Stimulated activated CD4-positive, alpha-beta T cell treated with anti-CD3 and anti-CD28 coated beads, Interleukin-15, amount 100 ng/mL, for 1 hour (primary cell): ENCODE measurements at regions not wholly inside any gene's neighbourhood (a gene's known extent, or its start where the extent isn't known, plus 50 kb on each side); places are given as distances from the start of the nearest gene placed in this dataset.

Experiments used
- DNase-seq, 2 donors: peaks; one replicate each; pipeline ENCODE4 v3.0.0-alpha.2; 2020; ENCODE audit warnings: low read depth in 1 of 2, low spot score in 1 of 2

GRCh38 chr10:6778992-6779701 lies 199.1 kb upstream of the PRKCQ start:
- no peak for DNase-seq

DNA sequence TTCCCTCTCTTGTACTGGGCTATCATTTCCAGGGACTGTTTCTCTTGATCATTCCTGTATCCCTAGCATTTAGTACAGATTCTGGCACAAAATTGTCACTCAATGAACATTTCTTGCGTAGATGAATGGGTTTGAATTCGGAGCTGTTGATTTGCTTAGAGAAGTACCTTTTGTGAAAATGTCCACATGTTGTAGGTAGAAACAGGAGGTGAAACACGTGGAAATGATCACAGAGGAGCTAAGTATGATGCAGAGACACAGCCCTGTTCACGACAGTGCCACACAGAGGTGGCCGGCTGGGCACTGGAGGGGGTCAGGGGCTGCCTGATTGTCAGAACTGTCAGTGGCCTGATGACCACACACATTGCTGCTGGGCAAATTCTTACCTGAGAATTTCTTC lies 196.1 kb upstream of the PRKCQ start:
- DNase-seq = no peak

- no peak for DNase-seq
Measured at GRCh38 chr10:6774406-6774805, 194.3 kb upstream of the PRKCQ start.

DNA sequence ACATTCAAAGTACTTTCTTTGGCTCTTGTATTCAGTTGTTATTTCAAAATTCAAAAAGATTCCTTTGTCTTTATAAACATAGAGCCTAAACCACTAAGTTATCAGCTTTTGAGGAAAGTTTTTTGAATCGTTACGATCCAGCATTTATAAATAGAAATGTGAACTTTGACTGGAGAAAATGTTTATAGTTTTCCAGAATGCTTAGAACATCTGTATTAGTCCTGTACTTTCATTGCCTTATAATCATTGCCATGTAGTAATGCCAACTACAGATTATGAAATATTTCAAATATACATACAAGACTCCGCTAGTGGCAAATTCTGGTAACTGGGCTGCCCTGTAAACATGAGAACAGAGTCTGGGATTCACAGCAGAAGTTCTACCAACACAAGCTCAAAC lies 191.3 kb upstream of the PRKCQ start:
- no peak for DNase-seq

GRCh38 chr10:6770846-6771245 lies 190.8 kb upstream of the PRKCQ start:
- DNase-seq = no peak

DNA sequence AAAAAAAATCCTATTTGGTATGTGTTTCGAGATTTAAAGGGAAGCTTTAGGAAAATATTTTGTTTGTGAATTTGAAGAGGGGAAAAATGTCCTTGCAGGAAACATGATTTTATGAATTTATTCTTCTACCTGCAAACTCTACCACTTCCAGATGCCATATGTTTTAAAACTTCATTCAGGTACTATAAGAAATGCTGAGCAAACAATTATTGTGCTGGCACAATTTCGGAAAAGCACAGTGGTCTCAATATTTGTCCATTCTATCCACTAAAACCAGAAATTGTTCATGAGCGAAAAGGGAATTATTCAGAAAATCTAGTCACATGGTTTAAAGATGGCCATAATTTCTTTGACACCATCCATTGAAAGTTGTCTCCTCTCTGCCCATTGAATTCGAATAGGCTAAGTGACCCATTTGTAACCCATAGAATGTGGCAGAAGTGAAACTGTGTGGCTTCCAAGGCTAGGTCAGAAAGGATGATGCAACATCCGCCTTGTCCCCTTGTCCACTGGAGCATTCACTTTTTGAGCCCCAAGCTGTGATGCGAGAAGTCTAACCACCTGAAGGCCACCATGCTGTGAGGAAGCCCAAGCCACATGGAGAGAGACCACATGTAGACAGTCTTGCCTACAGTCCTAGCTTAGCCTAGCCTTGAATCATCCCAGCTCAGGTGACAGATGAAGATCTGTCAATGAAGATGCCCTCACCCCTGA lies 189.8 kb upstream of the PRKCQ start:
- no peak for DNase-seq

- no peak for DNase-seq
Measured at GRCh38 chr10:6766131-6766801, 186.2 kb upstream of the PRKCQ start.

DNA sequence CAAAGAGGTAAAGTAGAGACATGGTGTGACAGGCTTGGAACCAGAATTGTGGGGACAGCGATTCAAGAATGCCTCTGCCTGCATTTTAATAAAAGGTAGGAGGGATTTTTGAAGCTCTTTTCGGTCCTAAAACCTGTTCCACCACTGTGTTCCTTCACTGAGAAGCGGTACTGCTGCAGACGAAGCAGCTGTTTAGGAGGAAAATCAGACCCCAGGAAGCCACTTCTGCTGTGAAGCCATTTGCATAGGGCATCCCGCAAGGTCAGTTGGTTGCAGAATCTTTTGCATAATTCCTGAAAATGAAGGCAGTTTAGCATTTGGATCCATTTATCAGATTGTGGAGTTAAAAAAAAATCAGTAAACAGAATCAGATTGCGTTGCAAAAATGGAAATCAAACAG lies 183.3 kb upstream of the PRKCQ start:
- no peak for DNase-seq

GRCh38 chr10:6763001-6763400 lies 182.9 kb upstream of the PRKCQ start:
- no peak for DNase-seq

- DNase-seq = no peak
Measured at GRCh38 chr10:6759961-6760360, 179.9 kb upstream of the PRKCQ start.

DNA sequence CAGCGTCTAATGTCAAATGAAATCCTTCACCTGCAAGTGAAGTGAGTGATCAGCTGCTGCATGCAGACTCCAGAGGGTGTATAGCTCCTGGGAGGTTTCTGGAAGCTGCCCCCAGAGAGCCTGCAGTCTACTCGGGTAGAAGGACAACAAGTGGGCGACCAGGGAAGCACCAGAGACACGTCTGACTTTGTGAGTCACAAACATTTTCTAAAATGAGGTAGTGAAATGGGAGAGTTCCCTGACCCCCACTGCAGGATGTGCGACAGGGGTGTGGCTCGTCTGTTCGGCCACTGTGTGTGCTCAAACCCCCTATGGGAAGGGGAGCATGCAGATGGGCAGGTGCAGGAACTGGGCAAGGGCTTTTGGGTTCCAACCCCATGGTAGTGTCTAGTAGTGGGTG lies 177.1 kb upstream of the PRKCQ start:
- DNase-seq = no peak

DNA sequence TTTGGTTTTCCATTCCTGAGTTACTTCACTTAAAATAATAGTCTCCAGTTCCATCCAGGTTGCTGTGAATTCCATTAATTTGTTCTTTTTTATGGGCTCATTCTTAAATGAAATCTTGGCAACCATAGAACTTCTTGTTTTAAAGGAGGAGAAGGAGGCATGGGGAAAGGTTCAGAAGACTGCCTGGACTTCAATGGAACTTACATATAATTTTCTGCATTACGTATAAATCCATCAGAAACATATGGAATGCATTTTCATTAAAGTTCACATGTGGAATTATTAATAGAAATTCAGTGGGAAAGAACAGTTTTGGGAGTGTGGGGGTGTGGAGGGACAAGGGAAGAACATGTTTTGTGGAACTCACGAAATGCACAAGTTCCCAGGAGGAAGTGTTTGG lies 176.6 kb upstream of the PRKCQ start:
- DNase-seq = no peak

DNA sequence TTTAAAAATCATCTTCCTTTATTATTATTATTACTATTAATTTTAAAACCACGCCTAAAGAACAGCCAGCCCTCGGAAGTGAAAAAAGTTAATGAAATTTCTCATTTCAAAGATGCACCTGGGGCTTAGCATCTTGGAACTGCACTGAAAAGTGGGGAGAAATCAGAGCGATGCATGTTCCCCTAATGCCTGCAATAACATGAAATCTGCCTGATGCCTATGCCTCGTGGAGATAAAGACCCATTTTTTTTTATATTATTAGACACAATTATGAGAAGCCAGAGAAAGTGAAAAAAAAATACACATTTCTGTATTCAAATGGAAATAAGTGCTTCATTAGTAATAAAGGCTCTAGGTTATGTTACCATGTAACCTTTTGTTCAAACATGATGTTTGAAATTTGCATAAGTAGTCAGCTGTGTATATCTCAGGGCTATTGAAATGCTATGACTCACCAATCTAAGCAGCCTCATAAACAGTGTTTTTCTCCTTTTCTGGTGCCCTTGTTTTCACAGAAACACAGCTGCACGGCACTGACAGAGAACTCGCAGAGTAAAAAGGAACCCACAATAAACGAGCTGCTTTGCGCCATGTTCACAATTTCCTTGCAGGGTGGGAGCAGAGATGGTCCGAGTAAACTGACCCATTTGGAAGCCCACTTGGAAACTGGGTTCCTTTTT lies 175.8 kb upstream of the PRKCQ start:
- no peak for DNase-seq

- DNase-seq = no peak
Measured at GRCh38 chr10:6753644-6754043, 173.6 kb upstream of the PRKCQ start.

DNA sequence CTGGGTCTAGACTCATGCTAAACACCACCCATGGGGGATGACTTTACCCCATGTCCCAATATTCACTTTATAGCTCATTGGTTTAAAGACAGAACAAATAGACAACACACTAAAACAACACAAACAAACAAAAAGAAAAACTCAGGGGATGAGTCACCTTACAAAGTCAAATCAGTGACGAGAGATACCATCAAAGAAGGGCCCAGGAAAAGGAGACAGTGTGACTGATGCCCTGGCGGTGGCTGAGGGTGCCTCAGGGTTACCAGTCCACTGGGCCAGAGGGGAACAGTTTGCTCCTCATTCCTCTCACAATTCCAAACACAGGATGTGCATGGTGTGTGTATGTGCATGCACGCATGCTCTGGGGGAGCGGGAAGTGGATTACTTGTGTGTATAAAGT lies 171.3 kb upstream of the PRKCQ start:
- no peak for DNase-seq

GRCh38 chr10:6748981-6749635 lies 169.0 kb upstream of the PRKCQ start:
- DNase-seq = no peak

GRCh38 chr10:6748029-6748428 lies 168.0 kb upstream of the PRKCQ start:
- no peak for DNase-seq

- no peak for DNase-seq
Measured at GRCh38 chr10:6746782-6747181, 166.7 kb upstream of the PRKCQ start.

DNA sequence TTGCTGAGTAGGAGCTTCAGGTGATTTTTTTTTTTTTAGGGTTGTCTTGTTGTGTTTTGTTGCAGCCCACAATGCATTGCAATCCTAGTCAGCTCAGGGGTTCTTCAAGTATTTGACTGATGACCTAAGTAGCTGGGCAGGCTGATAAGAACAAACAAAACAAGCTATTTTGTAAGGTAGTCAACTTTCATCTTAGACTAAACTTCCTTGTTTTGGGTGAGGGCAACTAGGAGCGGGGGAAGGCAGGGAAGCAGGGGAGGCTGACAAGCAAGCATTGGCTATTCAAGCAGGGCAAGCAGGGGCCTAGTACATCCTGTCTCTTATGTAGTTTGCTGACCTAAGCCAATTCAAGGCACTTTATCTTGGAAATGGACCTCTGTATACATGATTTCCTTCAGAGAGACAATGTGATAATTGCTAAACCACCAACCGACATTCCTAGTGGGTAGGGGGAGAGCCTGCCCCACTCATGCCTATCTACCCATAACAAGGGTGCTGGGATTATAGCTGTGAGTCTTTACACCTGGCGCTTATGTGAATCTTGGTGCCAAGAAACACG lies 163.3 kb upstream of the PRKCQ start:
- DNase-seq = no peak

- DNase-seq = no peak
Measured at GRCh38 chr10:6741541-6741941, 161.5 kb upstream of the PRKCQ start.
